ENCODE measurements at regions not wholly inside any gene's neighbourhood (a gene's known extent, or its start where the extent isn't known, plus 50 kb on each side); places are given as distances from the start of the nearest gene placed in this dataset.

- Histone ChIP-seq H3K9me3 (ENCODE audit: low read length) (no peaks in the 10 kb centered on the region), H3K36me3 (ENCODE audit: insufficient read depth, low read length) (no peaks in the 10 kb centered on the region), H2AFZ (ENCODE audit: low read length) (no peak overlapping the region), H3K4me1 (ENCODE audit: insufficient read depth, low read length, severe bottlenecking) (no peaks in the 10 kb centered on the region), H3K27me3 (ENCODE audit: insufficient read depth, low read length) (no peaks in the 10 kb centered on the region), H3K4me2 (ENCODE audit: low read length) (no peak overlapping the region), H3K27ac (ENCODE audit: low read depth, low read length, poor library complexity, severe bottlenecking) (no peak overlapping the region), H3F3A (ENCODE audit: insufficient read depth, low read length) (no peaks in the 10 kb centered on the region), H4K20me1 (ENCODE audit: insufficient read depth, low read length) (no peaks in the 10 kb centered on the region), H3K79me2 (ENCODE audit: insufficient read depth, low read length) (no peaks in the 10 kb centered on the region), H3K9me2 (ENCODE audit: low read depth, low read length) (no peaks in the 10 kb centered on the region), H3K4me3 (ENCODE audit: low read depth, low read length, poor library complexity, severe bottlenecking) (no peak overlapping the region), H3K9ac (ENCODE audit: low read length) (no peak overlapping the region)
- TF ChIP-seq CTCF (IDR thresholded peaks at IDR 0.05; ENCODE audit: low read length) = no peak
- no peak for TF ChIP-seq EZH2 (IDR thresholded peaks at IDR 0.05; ENCODE audit: borderline replicate concordance, low read length)
Observed at GRCh38 chr2:234189230-234189629, 138.7 kb downstream of the SPP2 start.

- Histone ChIP-seq H4K20me1 (ENCODE audit: insufficient read depth, low read length) (no peaks in the 10 kb centered on the region), H3K4me3 (ENCODE audit: low read depth, low read length, poor library complexity, severe bottlenecking) (no peak overlapping the region), H3K4me1 (ENCODE audit: insufficient read depth, low read length, severe bottlenecking) (no peaks in the 10 kb centered on the region), H3K79me2 (ENCODE audit: insufficient read depth, low read length) (no peaks in the 10 kb centered on the region), H3K27ac (ENCODE audit: low read depth, low read length, poor library complexity, severe bottlenecking) (no peak overlapping the region), H3K4me2 (ENCODE audit: low read length) (no peak overlapping the region), H3F3A (ENCODE audit: insufficient read depth, low read length) (no peaks in the 10 kb centered on the region), H3K9ac (ENCODE audit: low read length) (no peak overlapping the region), H2AFZ (ENCODE audit: low read length) (no peak overlapping the region), H3K9me3 (ENCODE audit: low read length) (no peaks in the 10 kb centered on the region), H3K27me3 (ENCODE audit: insufficient read depth, low read length) (no peaks in the 10 kb centered on the region), H3K9me2 (ENCODE audit: low read depth, low read length) (no peaks in the 10 kb centered on the region), H3K36me3 (ENCODE audit: insufficient read depth, low read length) (no peaks in the 10 kb centered on the region)
- TF ChIP-seq EZH2 (IDR thresholded peaks at IDR 0.05; ENCODE audit: borderline replicate concordance, low read length) (no peak), CTCF (IDR thresholded peaks at IDR 0.05; ENCODE audit: low read length) (no peak)
Observed at GRCh38 chr2:234187646-234188174, 137.2 kb downstream of the SPP2 start.

- Histone ChIP-seq H3K79me2 (ENCODE audit: insufficient read depth, low read length) (no peaks in the 10 kb centered on the region), H3K9ac (ENCODE audit: low read length) (no peak overlapping the region), H3K27ac (ENCODE audit: low read depth, low read length, poor library complexity, severe bottlenecking) (no peak overlapping the region), H3K27me3 (ENCODE audit: insufficient read depth, low read length) (no peaks in the 10 kb centered on the region), H3K4me2 (ENCODE audit: low read length) (no peak overlapping the region), H3K4me1 (ENCODE audit: insufficient read depth, low read length, severe bottlenecking) (no peaks in the 10 kb centered on the region), H3K4me3 (ENCODE audit: low read depth, low read length, poor library complexity, severe bottlenecking) (no peak overlapping the region), H3F3A (ENCODE audit: insufficient read depth, low read length) (no peaks in the 10 kb centered on the region), H3K36me3 (ENCODE audit: insufficient read depth, low read length) (no peaks in the 10 kb centered on the region), H2AFZ (ENCODE audit: low read length) (no peak overlapping the region), H4K20me1 (ENCODE audit: insufficient read depth, low read length) (no peaks in the 10 kb centered on the region), H3K9me3 (ENCODE audit: low read length) (no peaks in the 10 kb centered on the region), H3K9me2 (ENCODE audit: low read depth, low read length) (no peaks in the 10 kb centered on the region)
- TF ChIP-seq CTCF (IDR thresholded peaks at IDR 0.05; ENCODE audit: low read length) (no peak), EZH2 (IDR thresholded peaks at IDR 0.05; ENCODE audit: borderline replicate concordance, low read length) (no peak)
Observed at GRCh38 chr2:234181121-234181520, 130.6 kb downstream of the SPP2 start.
